Dendritic cell treated with granulocyte-macrophage colony-stimulating factor and Interleukin-4, amounts not matched to agents 40 ng/mL and 50 ng/mL, for 4 days (primary cell): ENCODE measurements at regions not wholly inside any gene's neighbourhood (a gene's known extent, or its start where the extent isn't known, plus 50 kb on each side); places are given as distances from the start of the nearest gene placed in this dataset.

ENCODE experiments used
- H3K27ac Mint-ChIP-seq: one replicate; pipeline ENCODE4 v1.8.0; 2022; ENCODE audit warnings: mild to moderate bottlenecking, mixed read lengths
- H3K27me3 Mint-ChIP-seq: one replicate; pipeline ENCODE4 v1.8.0; 2022; ENCODE audit warnings: mild to moderate bottlenecking, mixed read lengths
- H3K36me3 Mint-ChIP-seq: one replicate; pipeline ENCODE4 v1.8.0; 2022; ENCODE audit warnings: low read depth, mixed read lengths
- H3K4me1 Mint-ChIP-seq: one replicate; pipeline ENCODE4 v1.8.0; 2022; ENCODE audit warnings: low read depth, mixed read lengths
- H3K4me3 Mint-ChIP-seq: one replicate; pipeline ENCODE4 v1.8.0; 2022; ENCODE audit warnings: mild to moderate bottlenecking, moderate library complexity, mixed read lengths
- H3K9me3 Mint-ChIP-seq: one replicate; pipeline ENCODE4 v1.8.0; 2022; ENCODE audit warnings: mixed read lengths
- intact Hi-C: fragments of 100-400 bp; cut with micrococcal nuclease; formaldehyde crosslinking; loops from one replicate; pipeline ENCODE4 v1.15.0; 2022

DNA sequence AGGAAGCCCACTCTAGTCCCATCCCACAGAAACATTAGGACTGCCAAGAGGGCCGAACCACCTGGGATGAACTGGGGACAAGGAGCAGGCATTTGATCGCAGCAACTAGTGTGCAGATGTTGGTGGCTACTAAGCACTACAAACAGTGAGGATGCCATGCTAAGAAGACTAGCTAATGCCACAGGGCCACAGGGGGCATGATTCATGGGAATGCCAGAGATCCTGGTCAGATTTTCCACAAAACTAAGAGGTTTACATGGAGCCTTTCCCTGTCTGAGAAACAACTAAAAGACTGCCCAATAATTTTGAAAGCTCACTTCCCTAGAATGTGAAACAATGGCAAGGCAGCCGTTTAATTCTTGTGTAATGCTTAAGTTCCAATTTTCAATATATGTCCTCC is 375.9 kb upstream of the PTCHD4 start:
- Mint-ChIP-seq H3K4me3 (no peak overlapping the region), H3K9me3 (no peaks in the 10 kb centered on the region), H3K4me1 (no peaks in the 10 kb centered on the region)

DNA sequence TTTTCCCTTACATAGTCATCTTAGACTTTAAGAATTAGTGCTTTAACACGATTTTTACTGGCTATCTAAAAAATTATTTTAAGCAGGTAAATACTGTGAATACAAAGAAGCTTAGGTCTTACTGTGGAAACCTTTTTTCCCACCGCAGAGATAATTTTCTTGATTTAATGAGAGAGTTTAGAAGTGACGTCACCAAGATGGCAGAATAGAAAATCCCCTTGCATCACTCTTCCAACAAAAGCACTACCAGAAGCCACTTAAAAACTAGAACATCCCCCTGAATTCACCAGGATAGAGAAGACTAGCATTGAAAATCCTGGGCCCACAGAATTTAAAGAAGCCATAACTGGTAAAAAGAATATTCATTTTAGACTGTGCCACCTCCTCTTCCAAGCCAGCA is 375.4 kb upstream of the PTCHD4 start:
- no peaks in the 10 kb centered on the region for H3K27me3 Mint-ChIP-seq
- H3K36me3 Mint-ChIP-seq, result no peaks in the 10 kb centered on the region
- no peaks in the 10 kb centered on the region for H3K4me1 Mint-ChIP-seq
- H3K9me3 Mint-ChIP-seq, result no peaks in the 10 kb centered on the region
- H3K4me3 Mint-ChIP-seq, result no peak overlapping the region
- intact Hi-C loops, result no loop called here
- no peak overlapping the region for H3K27ac Mint-ChIP-seq

More for the DNA sequence above, 375.9 kb upstream of the PTCHD4 start:
- H3K27me3 Mint-ChIP-seq, result no peaks in the 10 kb centered on the region
- intact Hi-C loops, result no loop called here
- no peaks in the 10 kb centered on the region for H3K36me3 Mint-ChIP-seq
- no peak overlapping the region for H3K27ac Mint-ChIP-seq

DNA sequence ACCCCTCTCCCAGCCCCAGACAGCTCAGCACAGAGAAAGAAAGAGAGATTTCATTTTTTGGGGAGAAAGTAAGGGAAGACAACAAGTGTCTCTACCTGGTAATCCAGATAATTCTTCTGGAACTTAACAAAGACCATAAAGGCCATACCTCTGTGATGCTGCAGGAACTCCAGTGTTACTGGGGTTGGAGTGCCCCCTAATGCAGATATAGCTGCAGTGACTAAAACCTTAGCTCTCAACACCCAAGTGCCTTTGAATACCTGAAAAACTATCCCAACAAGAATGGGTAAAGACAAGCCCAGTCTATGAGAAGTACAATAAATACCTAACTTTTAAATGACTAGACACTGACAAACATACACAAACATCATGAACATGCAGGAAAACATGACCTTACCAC is 365.3 kb upstream of the PTCHD4 start:
- no peak overlapping the region for H3K27ac Mint-ChIP-seq
- H3K27me3 Mint-ChIP-seq, result no peaks in the 10 kb centered on the region
- no peaks in the 10 kb centered on the region for H3K36me3 Mint-ChIP-seq
- no peak overlapping the region for H3K4me3 Mint-ChIP-seq
- no peaks in the 10 kb centered on the region for H3K9me3 Mint-ChIP-seq
- H3K4me1 Mint-ChIP-seq, result no peaks in the 10 kb centered on the region
- intact Hi-C loops, result no loop called here

DNA sequence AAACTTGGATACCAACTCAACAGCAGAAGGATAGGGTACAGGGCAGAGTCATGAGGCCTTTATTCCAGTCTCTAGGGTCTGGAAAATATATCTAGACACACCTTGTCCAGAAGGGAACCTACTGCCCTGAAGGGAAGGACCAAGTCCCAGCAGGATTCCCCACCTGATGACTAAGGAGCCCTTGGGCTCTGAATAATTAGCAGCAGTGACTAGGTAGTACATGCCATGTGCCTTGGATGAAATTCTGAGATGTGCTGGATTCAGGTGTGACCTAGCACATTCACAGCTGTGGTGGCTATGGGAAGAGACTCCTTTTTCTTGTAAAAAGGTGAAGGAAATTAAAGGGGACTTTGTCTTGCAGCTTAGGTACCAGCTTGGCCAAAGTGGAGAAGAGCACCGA is 364.3 kb upstream of the PTCHD4 start:
- H3K9me3 Mint-ChIP-seq, result no peaks in the 10 kb centered on the region
- intact Hi-C loops, result no loop called here
- H3K36me3 Mint-ChIP-seq, result no peaks in the 10 kb centered on the region

DNA sequence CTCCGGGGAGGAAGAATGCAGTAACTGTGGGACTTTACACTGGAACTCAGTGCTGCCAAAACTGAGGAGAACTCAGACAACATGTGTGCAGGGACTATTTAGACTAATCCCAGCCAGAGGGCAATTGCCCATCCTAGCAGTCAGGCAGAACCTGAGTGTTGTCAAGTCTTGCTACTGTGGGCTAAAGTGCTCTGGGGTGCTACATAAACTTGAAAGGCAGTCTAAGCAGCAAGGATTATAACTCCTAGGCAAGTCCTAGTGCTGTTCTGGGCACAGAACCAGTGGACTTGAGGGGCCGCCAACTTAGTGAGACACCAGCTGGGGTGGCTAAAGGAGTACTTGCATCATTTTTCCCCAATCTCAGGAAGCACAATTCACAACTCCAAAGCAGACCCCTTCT is 363.8 kb upstream of the PTCHD4 start:
- Mint-ChIP-seq H3K4me3 (no peak overlapping the region), H3K27ac (no peak overlapping the region), H3K27me3 (no peaks in the 10 kb centered on the region), H3K9me3 (no peaks in the 10 kb centered on the region), H3K4me1 (no peaks in the 10 kb centered on the region), H3K36me3 (no peaks in the 10 kb centered on the region)
- intact Hi-C loops, result no loop called here

More for the DNA sequence above, 364.3 kb upstream of the PTCHD4 start:
- H3K27ac Mint-ChIP-seq, result no peak overlapping the region
- H3K4me3 Mint-ChIP-seq, result no peak overlapping the region
- H3K4me1 Mint-ChIP-seq, result no peaks in the 10 kb centered on the region
- no peaks in the 10 kb centered on the region for H3K27me3 Mint-ChIP-seq

DNA sequence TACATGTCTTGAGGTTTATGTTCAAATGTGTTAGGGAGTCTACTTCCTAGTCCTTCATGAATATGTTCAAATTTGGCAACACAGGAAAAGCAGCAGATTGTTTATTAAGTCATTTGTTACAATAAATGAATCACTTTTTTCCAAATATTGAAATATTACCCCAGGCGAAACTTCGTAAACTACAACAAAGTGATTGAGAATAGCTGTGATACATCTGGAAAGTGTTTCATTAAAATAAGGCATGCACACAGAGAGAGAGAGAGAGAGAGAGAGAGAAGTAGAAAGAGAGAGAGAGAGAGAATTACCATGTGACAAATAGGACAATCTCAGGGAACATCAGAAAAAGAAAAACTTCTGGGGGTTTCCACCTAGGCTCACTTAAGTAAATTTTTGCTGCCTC is 363.1 kb upstream of the PTCHD4 start:
- intact Hi-C loops, result no loop called here
- H3K4me3 Mint-ChIP-seq, result no peak overlapping the region
- no peak overlapping the region for H3K27ac Mint-ChIP-seq
- H3K27me3 Mint-ChIP-seq, result no peaks in the 10 kb centered on the region
- no peaks in the 10 kb centered on the region for H3K36me3 Mint-ChIP-seq
- H3K4me1 Mint-ChIP-seq, result no peaks in the 10 kb centered on the region
- no peaks in the 10 kb centered on the region for H3K9me3 Mint-ChIP-seq

DNA sequence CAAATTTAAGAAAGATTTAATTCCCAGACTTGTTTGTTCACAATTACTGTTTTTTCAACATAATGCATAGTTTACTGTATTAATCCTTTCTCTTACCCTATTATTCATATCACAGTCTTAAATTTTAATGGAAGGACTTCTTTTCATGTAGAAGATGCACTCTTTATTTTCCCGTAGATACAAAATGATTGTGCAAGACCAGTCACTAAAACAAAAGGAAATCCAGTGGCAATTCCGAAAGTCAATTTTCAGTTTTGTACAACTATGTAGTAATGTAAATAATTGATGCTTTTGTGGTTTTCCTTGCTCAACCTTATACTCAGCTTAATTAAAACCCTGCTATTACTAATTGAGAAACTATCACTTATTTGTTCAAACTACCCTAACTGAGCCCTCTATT is 361.5 kb upstream of the PTCHD4 start:
- no peaks in the 10 kb centered on the region for H3K27me3 Mint-ChIP-seq
- intact Hi-C loops, result no loop called here
- H3K36me3 Mint-ChIP-seq, result no peaks in the 10 kb centered on the region
- H3K9me3 Mint-ChIP-seq, result no peaks in the 10 kb centered on the region
- H3K4me3 Mint-ChIP-seq, result no peak overlapping the region
- H3K4me1 Mint-ChIP-seq, result no peaks in the 10 kb centered on the region
- H3K27ac Mint-ChIP-seq, result no peak overlapping the region

DNA sequence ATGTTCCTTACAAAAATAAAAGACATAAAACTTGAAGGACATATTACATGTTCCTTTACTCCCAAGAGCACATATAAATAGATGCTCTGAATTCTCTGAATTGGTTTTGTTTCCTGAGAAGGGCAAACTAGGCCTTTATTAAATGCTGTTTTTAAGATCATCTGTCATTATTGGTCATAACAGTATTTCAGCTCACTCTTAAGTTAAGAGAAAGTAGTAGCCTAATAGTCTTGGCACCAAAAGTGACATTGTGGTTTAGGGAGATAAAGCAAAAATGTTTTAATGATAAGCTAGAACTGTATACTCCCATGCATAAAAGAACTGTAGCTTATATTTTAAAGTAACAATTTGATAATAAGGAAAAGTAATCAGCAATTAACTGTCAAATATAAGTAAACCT is 361.1 kb upstream of the PTCHD4 start:
- no peak overlapping the region for H3K4me3 Mint-ChIP-seq
- H3K9me3 Mint-ChIP-seq, result no peaks in the 10 kb centered on the region
- no peak overlapping the region for H3K27ac Mint-ChIP-seq
- no peaks in the 10 kb centered on the region for H3K4me1 Mint-ChIP-seq
- no peaks in the 10 kb centered on the region for H3K36me3 Mint-ChIP-seq
- intact Hi-C loops, result no loop called here
- no peaks in the 10 kb centered on the region for H3K27me3 Mint-ChIP-seq

DNA sequence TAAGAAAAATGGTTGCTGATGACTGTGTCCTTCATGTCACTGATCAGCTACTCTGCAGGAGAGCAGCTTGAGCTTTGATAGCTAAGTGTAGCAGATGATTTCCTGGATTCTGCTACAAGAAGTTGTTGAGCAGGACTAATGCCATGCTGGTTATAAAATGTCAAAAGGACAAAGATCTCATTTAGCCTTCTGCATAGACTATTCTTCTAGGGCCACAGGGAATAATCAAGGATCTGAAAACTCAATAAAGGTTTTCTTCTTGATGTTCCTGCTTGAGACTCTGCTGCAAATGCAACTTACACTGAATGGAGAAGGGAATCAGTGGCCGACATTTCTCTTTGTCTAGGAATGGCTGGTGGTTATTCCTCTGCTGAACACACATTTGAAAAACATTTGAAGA is 360.3 kb upstream of the PTCHD4 start:
- Mint-ChIP-seq H3K4me3 (no peak overlapping the region), H3K27me3 (no peaks in the 10 kb centered on the region), H3K4me1 (no peaks in the 10 kb centered on the region), H3K36me3 (no peaks in the 10 kb centered on the region), H3K9me3 (no peaks in the 10 kb centered on the region), H3K27ac (no peak overlapping the region)
- intact Hi-C loops, result no loop called here

DNA sequence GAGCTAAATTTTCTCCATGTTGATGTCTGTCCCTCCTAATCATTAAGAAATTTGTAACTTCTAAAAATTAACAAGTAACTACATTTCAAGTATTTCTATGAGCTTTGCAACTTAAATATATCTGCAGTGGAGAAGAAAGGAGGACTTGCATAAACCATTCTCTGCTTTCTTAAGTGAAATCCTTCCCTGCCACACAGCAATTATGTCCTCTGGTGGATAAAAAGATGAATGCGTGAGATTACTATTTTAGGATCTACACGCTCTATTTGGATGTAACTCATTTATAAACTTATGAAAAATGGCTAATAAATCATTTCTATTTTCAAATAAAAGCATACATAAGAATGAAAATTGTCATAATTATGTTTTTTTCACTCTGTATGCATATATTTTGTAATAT is 338.0 kb upstream of the PTCHD4 start:
- Mint-ChIP-seq H3K9me3 (peaks cover 57% of the 10 kb centered on the region), H3K4me3 (no peak overlapping the region), H3K27ac (no peak overlapping the region), H3K4me1 (no peaks in the 10 kb centered on the region), H3K36me3 (no peaks in the 10 kb centered on the region), H3K27me3 (no peaks in the 10 kb centered on the region)
- intact Hi-C loops, result no loop called here

DNA sequence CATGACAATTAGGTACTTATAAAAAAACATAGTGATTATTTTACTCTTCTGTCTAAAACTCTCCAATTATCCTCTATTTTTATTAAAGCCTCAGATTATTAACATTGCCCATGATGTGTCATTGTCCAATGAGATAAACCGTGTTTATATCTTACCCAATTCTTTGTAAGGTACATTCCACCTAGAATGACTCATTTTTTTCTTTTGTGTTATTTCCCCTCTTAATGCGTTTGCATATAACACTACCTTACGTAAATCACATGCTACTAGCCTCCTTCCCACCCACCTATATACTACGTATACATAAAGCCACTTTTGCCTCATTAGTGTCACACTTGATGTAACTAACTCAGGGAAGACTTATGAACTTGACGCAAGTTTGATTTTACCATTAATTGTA is 336.3 kb upstream of the PTCHD4 start:
- Mint-ChIP-seq H3K27ac (no peak overlapping the region), H3K4me3 (no peak overlapping the region), H3K27me3 (no peaks in the 10 kb centered on the region), H3K36me3 (no peaks in the 10 kb centered on the region), H3K9me3 (peaks cover 50% of the 10 kb centered on the region), H3K4me1 (no peaks in the 10 kb centered on the region)
- intact Hi-C loops, result no loop called here

DNA sequence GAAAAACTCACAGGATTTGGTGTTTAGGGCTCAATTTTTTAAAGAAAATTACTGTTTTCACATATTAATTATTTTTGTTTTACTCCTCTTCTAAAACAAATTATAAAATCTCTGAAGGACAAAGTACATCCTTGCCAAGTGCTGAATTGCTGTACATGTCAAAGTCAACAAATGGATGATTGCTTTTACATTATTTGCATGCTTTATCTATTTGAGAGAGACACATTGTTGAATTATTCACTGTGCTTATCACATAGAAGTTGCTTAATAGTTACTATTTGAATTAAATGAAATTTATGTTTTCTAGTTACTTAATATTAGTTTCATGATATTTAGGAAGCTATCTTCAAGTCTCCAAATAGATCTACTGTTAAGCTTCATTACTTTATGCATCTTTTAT is 318.6 kb upstream of the PTCHD4 start:
- Mint-ChIP-seq H3K4me3 (no peak overlapping the region), H3K4me1 (no peaks in the 10 kb centered on the region), H3K27ac (no peak overlapping the region), H3K36me3 (no peaks in the 10 kb centered on the region), H3K27me3 (no peaks in the 10 kb centered on the region), H3K9me3 (peaks cover 6% of the 10 kb centered on the region)
- intact Hi-C loops, result no loop called here

DNA sequence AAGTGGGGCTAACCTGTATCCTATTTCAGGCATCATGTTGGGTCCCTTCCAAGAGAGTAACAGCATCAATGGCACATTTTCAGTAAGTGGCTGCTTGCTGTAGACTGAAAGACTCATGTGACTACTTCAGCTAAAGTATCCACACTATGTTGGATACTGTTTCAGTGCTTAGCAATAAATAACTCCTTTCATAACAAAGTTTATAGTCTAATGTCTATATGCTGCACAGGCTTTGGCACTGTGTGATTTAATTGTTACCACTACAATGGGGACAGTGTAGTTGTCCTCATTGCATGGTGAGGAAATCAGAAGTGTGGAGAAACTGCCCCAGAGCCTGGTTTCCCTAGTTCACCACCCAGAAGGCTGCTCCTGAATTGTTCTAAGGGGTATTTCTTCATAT is 318.0 kb upstream of the PTCHD4 start:
- no peak overlapping the region for H3K4me3 Mint-ChIP-seq
- no peaks in the 10 kb centered on the region for H3K27me3 Mint-ChIP-seq
- intact Hi-C loops, result no loop called here
- H3K27ac Mint-ChIP-seq, result no peak overlapping the region
- H3K9me3 Mint-ChIP-seq, result peaks cover 6% of the 10 kb centered on the region
- H3K36me3 Mint-ChIP-seq, result no peaks in the 10 kb centered on the region
- no peaks in the 10 kb centered on the region for H3K4me1 Mint-ChIP-seq

DNA sequence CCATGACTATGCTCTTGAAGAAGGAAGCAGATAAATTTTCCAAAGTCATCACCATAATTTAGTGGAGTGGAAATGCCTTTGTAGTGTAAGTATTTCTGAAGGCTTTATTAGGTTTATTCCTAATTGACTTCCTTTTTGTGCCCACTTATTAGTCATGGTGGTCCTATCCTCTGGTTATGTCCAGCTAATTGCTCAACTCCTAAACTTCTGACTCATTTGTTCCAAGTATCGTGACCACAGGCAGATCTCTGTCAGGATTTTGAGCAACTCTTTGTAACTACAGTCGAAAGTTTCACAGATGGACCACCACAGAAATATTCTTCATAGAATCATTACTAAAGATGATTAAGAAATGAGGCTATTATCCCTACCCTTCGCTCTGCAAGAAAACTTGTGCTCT is 315.6 kb upstream of the PTCHD4 start:
- H3K9me3 Mint-ChIP-seq, result no peaks in the 10 kb centered on the region
- H3K27ac Mint-ChIP-seq, result no peak overlapping the region
- H3K4me3 Mint-ChIP-seq, result no peak overlapping the region
- no peaks in the 10 kb centered on the region for H3K36me3 Mint-ChIP-seq
- intact Hi-C loops, result no loop called here
- no peaks in the 10 kb centered on the region for H3K27me3 Mint-ChIP-seq
- no peaks in the 10 kb centered on the region for H3K4me1 Mint-ChIP-seq

DNA sequence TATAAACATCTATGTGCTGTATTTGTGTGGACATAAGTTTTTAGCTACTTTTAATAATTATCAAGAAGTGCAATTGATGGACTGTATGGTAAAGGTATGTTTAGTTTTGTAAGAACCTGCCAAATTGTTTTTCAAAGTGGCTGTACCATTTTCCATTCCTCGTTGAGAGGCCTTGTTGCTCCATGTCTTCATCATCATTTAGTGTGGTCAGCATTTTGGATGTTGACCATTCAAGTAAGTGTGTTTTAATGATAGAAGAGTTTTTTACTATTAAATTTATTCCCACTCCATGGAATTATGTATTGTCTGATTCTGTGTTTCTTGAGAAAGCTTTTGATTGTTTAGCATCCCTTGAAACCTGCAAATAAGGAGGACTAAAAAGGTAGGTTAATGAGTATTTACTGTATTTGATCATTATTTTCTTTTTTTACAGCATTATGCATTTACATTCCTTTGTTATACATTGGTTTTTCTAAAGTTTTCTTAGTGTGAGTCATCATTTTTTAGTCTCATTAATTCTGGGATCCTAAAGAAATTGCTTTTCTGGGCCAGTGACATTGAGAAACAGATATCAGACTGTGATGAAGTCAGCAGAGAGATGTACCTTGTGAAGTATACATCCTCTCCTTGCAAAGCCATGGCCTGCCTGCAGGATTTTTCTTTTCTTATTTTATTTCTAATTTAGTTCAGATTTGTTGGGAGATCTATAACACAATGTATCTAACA is 312.8 kb upstream of the PTCHD4 start:
- Mint-ChIP-seq H3K9me3 (no peaks in the 10 kb centered on the region), H3K4me3 (no peak overlapping the region), H3K27me3 (no peaks in the 10 kb centered on the region), H3K36me3 (no peaks in the 10 kb centered on the region), H3K27ac (no peak overlapping the region), H3K4me1 (no peaks in the 10 kb centered on the region)
- intact Hi-C loops, result no loop called here
